ENCODE measurements at regions not wholly inside any gene's neighbourhood (a gene's known extent, or its start where the extent isn't known, plus 50 kb on each side); places are given as distances from the start of the nearest gene placed in this dataset.
"Not testable (repeated sequence)": the region's sequence is repeated elsewhere in the genome, so short reads cannot be mapped to it uniquely, and the experiment has no call there.

DNA sequence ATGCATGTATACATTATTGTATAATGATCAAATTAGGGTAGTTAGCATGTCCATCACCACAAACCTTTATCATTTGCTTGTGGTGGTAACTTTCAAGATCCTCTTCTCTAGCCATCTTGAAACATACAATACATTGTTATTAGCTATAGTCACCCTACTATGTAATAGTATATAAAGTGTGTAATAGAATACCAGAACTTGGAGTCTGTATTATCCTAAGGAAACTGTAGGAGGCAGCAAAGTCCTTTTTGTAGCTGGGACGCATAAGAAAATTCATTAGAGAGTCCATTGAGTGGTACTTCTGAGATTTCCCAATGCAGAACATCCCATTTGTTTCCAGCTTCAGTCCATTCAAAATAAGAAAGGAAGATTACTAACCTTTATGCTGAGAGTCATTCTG is 325.9 kb upstream of the LRFN5 start:
- no peak for DNase-seq

DNA sequence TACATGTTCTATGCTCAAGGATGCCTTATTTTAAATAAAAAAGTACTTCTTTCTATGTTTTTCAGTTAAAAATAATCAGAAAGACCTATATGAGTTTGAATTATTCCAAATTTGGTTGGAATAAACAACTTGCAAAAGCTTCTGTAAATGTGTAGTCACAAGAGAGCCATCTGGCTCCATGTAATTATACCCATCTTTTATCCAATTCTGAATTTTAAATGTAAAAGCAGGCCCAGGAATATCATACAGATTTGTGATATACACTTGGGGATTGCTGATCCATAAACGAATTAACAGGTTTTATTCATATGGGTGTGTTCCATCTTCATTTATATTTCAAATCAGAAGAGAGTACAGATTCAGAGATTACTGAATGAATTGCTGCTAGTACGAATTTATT is 329.2 kb upstream of the LRFN5 start:
- no peak for DNase-seq

GRCh38 chr14:41257476-41257875 is 349.2 kb upstream of the LRFN5 start:
- no peak for DNase-seq

DNA sequence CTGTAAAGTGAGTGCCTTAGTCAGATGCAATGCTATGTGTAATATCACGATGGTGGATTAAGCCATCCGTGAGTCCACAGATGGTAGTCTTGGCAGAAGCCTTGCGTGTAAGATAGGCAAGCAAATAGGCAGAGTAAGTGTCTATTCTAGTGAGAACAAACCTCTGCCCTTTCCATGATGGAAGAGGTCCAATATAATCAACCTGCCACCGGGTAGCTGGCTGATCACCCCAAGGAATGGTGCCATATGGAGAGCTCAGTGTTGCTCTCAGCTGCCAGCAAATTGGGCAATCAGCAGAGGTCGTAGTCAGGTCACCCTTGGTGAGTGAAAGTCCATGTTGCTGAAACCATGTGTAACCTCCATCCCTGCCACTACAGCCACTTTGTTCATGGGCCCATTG is 371.2 kb upstream of the LRFN5 start:
- DNase-seq, result no peak

- DNase-seq, result no peak
Observed at GRCh38 chr14:41230683-41231082, 376.0 kb upstream of the LRFN5 start.

DNA sequence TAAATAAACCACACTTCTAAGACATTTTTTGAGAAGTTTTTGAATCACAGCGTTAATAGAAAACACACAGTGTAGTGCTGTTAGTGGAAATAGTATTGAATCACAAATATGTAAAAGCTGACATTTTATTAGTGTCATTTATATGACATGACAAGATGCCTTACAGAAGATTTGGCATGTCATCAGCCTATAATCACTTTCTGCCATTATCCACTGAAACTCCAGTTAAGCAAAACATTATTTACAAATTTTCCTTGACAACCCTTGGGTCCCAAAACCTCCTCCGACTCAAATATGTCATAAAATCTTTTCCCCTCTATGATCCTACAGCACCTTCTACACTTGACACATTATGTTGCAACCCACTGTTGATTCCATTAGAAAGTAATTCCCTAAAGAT is 376.9 kb upstream of the LRFN5 start:
- no peak for DNase-seq

GRCh38 chr14:41225433-41225832 is 381.2 kb upstream of the LRFN5 start:
- no peak for DNase-seq

GRCh38 chr14:41222581-41222980 is 384.1 kb upstream of the LRFN5 start:
- no peak for DNase-seq

DNA sequence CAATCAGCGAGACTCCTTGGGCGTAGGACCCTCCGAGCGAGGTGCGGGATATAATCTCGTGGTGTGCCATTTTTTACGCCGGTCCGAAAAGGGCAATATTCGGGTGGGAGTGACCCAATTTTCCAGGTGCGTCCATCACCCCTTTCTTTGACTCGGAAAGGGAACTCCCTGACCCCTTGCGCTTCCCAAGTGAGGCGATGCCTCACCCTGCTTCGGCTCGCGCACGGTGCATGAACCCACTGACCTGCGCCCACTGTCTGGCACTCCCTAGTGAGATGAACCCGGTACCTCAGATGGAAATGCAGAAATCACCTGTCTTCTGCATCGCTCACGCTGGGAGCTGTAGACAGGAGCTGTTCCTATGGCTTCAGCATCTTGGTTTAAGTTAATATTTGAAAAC is 391.7 kb upstream of the LRFN5 start:
- DNase-seq, result not testable (repeated sequence)

- DNase-seq, result no peak
Observed at GRCh38 chr14:41201696-41202095, 405.0 kb upstream of the LRFN5 start.

DNA sequence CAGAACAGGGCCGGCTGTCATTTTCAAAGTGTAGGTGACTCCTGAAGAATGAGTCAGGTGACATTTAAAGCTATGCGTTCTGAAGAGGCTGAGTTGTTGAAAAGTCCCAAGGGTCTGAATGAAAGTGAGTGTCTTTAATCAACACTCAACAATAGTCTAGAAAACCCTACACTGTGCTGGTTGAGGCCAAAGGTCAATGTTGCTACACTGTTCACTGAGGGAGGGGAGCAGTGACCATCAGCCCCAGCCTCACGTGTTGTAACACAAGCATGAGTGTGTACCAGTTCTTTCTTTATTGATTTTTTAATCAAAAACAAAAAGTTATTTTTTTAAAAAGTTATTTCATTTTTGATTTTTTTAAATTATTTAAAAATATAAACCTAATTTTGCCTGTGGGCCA is 418.8 kb upstream of the LRFN5 start:
- DNase-seq, result no peak

GRCh38 chr14:41171045-41171444 is 435.6 kb upstream of the LRFN5 start:
- no peak for DNase-seq

GRCh38 chr14:41167040-41167439 is 439.6 kb upstream of the LRFN5 start:
- DNase-seq, result no peak

- DNase-seq, result no peak
Observed at GRCh38 chr14:41154143-41154807, 452.4 kb upstream of the LRFN5 start.

- no peak for DNase-seq
Observed at GRCh38 chr14:41146391-41146790, 460.3 kb upstream of the LRFN5 start.

- no peak for DNase-seq
Observed at GRCh38 chr14:41144370-41144769, 462.3 kb upstream of the LRFN5 start.

DNA sequence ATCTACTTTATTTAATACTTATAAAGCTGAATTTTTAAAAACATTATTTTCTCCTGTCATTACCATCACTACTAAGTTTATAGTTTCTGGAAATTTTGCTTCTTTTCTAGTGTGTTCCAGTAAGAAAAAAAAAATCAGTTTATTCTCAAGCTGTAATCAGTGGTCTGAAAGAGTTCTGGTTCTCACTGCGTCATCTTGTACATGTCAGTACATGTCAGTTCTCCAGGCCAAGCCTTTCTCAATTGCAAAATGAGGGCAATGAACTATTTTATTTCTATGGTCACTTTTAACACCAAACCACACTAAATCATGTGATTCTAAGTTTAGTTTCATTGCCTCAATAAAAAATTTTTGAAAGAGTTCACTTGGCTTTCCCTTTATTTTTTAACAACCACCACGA is 468.9 kb upstream of the LRFN5 start:
- no peak for DNase-seq

GRCh38 chr14:41130274-41130673 is 476.4 kb upstream of the LRFN5 start:
- DNase-seq, result no peak

- no peak for DNase-seq
Observed at GRCh38 chr14:41120402-41120801, 486.3 kb upstream of the LRFN5 start.

DNA sequence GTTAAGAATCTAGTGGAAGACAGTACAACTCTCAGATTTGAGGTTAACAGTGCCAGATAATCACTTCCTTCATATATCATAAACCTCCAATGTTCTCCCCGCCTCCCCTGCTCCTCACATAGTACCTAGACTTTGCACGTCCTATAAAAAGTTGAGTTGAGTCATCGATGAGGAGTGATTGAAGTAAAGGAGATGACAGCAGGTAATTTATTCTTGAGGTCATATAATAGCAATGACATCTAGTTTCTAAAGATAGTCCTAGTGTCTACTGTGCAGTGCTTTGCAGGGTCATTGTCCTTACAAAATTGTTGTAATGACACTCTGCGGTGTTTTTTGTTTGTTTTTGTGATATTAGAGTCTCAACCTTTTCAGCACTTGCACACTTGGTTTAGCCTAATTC is 510.5 kb upstream of the LRFN5 start:
- no peak for DNase-seq

GRCh38 chr14:41087056-41087455 is 519.6 kb upstream of the LRFN5 start:
- no peak for DNase-seq

- DNase-seq, result no peak
Observed at GRCh38 chr14:41073544-41073943, 533.1 kb upstream of the LRFN5 start.

DNA sequence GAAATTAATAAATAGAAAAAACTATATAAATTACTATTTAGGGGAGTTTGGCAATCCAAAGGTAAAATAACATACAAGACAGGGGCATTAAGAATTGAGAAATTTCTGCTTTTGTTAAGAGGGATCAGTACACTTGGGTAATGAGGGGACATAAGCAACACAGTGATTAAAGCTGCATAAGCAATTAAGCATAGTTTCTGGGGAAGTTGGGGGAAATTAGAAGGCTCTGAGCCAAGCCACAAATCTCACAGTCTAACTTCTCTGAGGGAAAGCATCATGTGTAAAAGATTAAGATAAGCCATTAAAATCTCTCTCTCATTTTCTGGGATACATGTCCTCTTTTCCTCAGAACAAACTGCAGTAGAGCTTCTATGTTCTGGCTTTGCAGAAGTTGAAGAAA is 533.9 kb upstream of the LRFN5 start:
- DNase-seq, result peak; percentile 69

GRCh38 chr14:41071351-41071750 is 535.3 kb upstream of the LRFN5 start:
- DNase-seq, result no peak

DNA sequence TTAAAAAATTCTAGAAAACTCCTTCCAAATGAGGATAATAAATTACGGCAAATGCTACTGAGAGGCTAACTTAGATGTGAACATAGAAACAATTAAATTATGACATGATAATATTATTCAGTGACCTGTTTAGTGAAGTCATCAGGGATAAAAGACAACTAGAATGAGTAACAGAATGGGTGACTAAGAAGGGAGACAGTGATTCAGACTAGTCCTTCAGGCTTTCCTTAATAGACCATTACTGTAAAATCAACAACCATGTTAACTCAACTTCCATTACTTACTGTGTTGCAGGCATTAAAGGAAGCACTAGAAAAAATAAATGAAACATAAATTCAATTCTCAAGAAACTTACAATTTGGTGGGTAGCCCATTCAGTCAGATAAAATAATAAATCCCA is 543.9 kb upstream of the LRFN5 start:
- DNase-seq, result no peak

DNA sequence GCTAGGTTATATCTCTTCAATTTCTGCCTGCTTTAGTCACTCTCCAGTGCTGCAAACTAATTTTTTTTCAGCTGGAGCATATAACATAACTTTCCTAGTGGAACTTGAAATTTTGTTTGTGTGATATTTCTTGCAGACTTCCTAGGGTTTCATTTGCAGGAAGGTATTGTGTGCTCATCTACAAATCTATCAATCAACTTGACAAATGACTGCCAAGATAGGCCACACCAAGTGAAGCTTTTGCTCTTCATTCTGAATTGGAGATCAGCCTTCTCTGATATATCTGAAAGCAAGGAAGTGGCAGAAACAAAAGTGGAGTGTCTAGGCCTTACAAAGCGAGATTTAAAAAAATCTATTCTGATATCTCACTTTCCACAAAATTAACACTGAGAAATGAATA is 551.1 kb upstream of the LRFN5 start:
- no peak for DNase-seq
